ENCODE measurements at regions not wholly inside any gene's neighbourhood (a gene's known extent, or its start where the extent isn't known, plus 50 kb on each side); places are given as distances from the start of the nearest gene placed in this dataset.
"Not testable (repeated sequence)": the region's sequence is repeated elsewhere in the genome, so short reads cannot be mapped to it uniquely, and the experiment has no call there.

- DNase-seq: no peak
Observed at GRCh38 chr10:29714096-29714874, 79.5 kb upstream of the SVIL start.

- peak in 1 of 2 experiments; percentile 21 for DNase-seq
Observed at GRCh38 chr10:29713450-29713849, 78.7 kb upstream of the SVIL start.

GRCh38 chr10:29712108-29712507 is 77.3 kb upstream of the SVIL start:
- no peak for DNase-seq

- DNase-seq: no peak
Observed at GRCh38 chr10:29710128-29710527, 75.4 kb upstream of the SVIL start.

DNA sequence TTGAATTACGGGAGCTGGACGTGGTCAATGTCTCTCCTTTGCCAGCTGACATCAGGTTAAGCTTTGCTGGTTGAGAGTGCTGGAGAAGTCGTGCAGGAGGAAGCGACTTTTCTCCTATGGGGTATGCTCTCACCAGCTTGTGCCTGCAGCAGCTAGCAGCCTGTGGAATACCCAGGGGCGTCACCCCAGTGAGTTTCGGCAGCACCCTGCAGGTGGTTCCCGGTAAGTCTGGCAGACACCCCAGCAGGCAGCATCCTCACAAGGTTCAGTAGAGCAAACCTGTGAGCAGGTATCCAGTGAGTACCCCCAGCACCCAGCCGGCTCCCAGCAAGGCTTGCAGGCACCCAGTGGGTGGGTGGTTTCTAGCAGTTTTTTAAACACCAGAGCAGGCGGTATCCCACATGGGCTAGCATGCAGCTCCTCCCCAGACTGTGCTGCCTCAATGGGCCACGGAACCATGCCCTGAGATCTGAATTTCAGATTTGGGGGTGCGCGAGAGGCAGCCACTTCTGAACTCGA is 74.8 kb upstream of the SVIL start:
- no peak for DNase-seq

DNA sequence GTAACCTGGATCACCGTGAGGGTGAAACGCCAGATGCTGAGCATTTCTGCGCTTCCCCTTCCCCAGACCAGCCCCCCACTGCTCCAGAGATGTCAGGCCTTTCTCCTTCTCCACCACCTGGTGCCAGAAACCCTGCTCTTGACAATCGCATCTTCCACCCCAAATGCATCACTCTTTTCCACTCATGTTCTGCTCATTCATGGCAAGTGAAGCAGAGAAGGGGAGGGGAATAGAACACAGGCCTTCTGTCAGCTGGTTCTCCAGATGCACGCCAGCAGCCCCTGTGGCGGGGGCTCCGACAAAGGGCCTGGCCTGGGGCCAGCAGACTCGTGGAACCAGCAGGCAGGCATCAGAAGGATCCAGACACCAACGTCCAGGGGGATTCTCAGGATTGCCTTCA is 68.5 kb upstream of the SVIL start:
- peak; percentile 30 to 81 for DNase-seq

- no peak for DNase-seq
Observed at GRCh38 chr10:29702273-29703164, 67.7 kb upstream of the SVIL start.

DNA sequence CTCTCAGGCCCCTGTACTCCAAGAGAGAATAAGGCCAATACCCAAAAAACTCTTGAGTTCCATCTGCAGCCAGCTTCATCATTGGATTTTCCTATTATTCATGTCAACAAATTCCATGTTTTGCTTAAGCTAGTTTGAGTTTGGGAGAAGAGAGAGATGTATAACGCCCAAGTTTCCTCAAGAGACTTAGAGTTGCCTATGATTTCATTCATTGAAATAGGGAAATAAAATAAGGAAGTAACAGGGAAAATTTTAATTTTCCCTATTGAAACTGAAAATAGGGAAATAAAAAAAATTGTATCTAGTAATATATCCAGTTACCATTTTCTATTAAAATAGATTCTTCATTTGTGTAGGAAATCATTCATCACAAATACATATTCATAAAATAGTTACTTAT is 66.5 kb upstream of the SVIL start:
- DNase-seq: no peak

- DNase-seq: no peak
Observed at GRCh38 chr10:29699621-29700020, 64.8 kb upstream of the SVIL start.

- DNase-seq: no peak
Observed at GRCh38 chr10:29698773-29699490, 64.2 kb upstream of the SVIL start.

GRCh38 chr10:29696581-29696980 is 61.8 kb upstream of the SVIL start:
- DNase-seq: not testable (repeated sequence)

GRCh38 chr10:29694121-29694520 is 59.4 kb upstream of the SVIL start:
- DNase-seq: no peak

DNA sequence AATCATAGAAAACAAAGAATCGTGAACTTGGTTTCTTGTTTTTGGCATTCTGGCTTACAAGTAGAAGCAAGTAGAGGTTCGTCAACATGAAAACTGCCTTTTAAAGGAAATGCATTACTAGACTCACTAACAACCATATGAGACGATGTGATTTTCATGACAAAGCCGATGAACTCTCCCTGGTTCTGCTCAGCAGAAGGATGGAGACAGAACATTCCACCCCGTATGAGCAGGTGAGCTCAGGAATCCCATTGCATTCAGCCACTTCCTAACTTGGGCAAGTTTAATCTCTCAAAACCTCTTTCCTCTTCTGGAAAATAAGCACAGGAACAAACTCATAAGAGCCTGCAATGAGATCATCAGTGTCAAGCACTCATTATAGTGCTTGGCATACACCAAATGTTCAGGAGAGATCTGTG is 57.4 kb upstream of the SVIL start:
- no peak for DNase-seq

GRCh38 chr10:29691564-29692072 is 56.8 kb upstream of the SVIL start:
- DNase-seq: peak; percentile 20 to 36

DNA sequence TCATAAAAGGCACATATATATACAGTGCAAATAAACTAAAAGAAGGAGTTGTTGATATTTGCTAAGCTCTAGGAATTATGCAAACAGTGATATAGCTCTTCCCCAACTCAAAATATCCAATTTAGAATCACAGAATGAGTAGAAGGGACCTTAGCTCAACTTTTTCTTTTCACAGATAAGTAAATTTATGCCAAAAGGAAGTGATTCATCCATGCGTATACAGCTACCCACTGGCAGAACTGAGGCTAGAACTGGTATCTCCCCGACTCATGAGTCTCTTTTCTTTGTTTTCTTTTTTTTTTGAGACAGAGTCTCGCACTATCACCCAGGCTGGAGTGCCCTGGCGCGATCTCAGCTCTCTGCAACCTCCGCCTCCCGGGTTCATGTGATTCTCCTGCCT is 54.2 kb upstream of the SVIL start:
- DNase-seq: no peak

- DNase-seq: peak in 1 of 2 experiments; percentile 18
Observed at GRCh38 chr10:29688230-29688661, 53.5 kb upstream of the SVIL start.

DNA sequence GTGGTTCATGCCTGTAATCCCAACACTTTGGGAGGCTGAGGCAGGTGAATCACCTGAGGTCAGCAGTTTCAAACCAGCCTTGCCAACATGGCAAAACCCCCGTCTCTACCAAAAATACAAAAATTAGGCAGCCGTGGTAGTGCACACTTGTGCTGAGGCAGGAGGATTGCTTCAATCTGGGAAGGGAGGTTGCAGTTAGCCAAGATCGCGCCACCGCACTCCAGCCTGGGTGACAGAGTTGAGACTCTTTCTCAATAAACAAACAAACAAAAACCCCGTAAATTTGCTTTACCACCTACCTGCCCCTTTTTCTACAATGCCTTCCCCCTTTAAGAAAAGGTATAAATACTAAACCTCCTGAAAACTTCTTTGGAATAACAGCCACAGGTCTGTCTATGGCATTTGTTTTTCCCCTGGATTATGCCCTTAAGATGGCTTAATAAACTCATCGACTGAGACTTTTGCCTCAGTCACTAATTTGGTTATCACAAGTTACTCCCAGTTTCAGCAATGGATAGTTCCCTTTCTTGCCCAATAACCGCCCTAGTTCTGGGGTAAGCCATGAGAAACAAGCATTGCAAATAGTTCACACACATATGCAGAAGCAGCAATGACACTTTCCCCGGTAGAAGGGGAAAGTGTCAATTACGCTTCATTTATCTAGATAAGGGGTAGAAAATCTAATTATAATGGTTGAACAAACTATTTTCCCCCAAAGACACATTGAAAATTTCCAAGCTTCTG is 52.8 kb upstream of the SVIL start:
- no peak for DNase-seq

GRCh38 chr10:29685506-29685905 is 50.7 kb upstream of the SVIL start:
- DNase-seq: no peak
